ENCODE measurements at regions not wholly inside any gene's neighbourhood (a gene's known extent, or its start where the extent isn't known, plus 50 kb on each side); places are given as distances from the start of the nearest gene placed in this dataset.

- no peak for TF ChIP-seq CTCF (IDR thresholded peaks at IDR 0.05; ENCODE audit: low read length)
- TF ChIP-seq EZH2 (IDR thresholded peaks at IDR 0.05; ENCODE audit: borderline replicate concordance, low read length): no peak
Observed at GRCh38 chr5:91797576-91797975, 414.5 kb upstream of the ARRDC3 start.

All from OCI-LY1 (cell line).